ENCODE measurements at regions not wholly inside any gene's neighbourhood (a gene's known extent, or its start where the extent isn't known, plus 50 kb on each side); places are given as distances from the start of the nearest gene placed in this dataset.

DNA sequence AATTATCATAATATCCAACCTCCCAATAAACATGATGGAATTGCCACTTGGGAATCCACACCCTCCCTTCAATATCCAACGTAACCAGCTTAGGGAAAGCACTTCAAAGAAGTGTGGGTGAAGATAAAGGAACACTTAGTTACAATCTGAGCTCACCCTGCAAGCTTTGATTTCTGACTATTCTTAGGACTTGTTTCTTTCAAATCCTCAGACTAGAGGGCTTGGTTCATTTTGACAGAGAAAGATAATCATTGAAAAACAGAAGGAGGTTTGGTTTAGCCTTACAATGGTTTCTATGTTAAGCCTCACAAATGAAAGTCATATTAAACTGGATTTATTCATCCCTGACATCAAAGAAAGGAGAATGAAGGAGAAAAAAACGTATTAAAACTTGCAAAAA lies 57.9 kb upstream of the SYT13 start:
- Histone ChIP-seq H3K36me3 (replicated peaks in 1 of 2) (no peaks in the 10 kb centered on the region), H3K27ac (no peak overlapping the region), H3K9me3 (replicated peaks in 1 of 3) (no peaks in the 10 kb centered on the region), H3K27me3 (no peaks in the 10 kb centered on the region), H3K4me1 (replicated peaks in 1 of 2) (peaks cover 0 to 7% of the 10 kb centered on the region in 2 donors), H3K4me3 (no peak overlapping the region)
- TF ChIP-seq POLR2A (IDR thresholded peaks at IDR 0.05) = no peak
- TF ChIP-seq, protein P1, sequence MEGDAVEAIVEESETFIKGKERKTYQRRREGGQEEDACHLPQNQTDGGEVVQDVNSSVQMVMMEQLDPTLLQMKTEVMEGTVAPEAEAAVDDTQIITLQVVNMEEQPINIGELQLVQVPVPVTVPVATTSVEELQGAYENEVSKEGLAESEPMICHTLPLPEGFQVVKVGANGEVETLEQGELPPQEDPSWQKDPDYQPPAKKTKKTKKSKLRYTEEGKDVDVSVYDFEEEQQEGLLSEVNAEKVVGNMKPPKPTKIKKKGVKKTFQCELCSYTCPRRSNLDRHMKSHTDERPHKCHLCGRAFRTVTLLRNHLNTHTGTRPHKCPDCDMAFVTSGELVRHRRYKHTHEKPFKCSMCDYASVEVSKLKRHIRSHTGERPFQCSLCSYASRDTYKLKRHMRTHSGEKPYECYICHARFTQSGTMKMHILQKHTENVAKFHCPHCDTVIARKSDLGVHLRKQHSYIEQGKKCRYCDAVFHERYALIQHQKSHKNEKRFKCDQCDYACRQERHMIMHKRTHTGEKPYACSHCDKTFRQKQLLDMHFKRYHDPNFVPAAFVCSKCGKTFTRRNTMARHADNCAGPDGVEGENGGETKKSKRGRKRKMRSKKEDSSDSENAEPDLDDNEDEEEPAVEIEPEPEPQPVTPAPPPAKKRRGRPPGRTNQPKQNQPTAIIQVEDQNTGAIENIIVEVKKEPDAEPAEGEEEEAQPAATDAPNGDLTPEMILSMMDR (IDR thresholded peaks at IDR 0.05) = no peak
- intact Hi-C loops (cut with DNase I) = no loop called here
- WGBS, 4 donors = 41 to 51% (median 46%) methylated on average over 2 of the region's 2 CpGs
- no peak for DNase-seq

DNA sequence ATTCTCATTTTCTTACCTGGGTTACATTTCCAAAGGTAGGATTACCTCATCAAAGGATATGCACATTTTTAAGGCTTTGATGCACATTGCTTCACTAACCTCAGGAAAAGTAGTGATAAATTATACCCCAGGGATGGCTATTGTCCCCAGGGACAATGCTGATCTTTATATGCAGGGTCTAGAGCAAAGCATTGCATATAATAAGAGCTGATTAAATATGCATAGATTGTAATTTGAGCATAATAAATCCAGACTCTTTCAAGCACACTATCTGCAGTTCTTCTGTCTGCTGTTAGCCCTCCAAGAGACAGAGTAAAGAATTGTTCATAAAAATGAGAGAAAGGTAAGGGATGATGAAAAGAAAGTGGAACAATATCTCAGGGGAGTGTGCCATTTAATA lies 57.3 kb upstream of the SYT13 start:
- DNase-seq = no peak
- no peaks in the 10 kb centered on the region for H3K36me3 ChIP-seq (replicated peaks in 1 of 2)
- H3K27ac ChIP-seq = no peak overlapping the region
- no peak overlapping the region for H3K4me3 ChIP-seq
- intact Hi-C loops (cut with DNase I) = no loop called here
- H3K27me3 ChIP-seq = no peaks in the 10 kb centered on the region
- TF ChIP-seq POLR2A (IDR thresholded peaks at IDR 0.05) = no peak
- TF ChIP-seq, protein P1 (IDR thresholded peaks at IDR 0.05) = no peak
- no peaks in the 10 kb centered on the region for H3K9me3 ChIP-seq (replicated peaks in 1 of 3)
- H3K4me1 ChIP-seq (replicated peaks in 1 of 2) = peaks cover 0 to 7% of the 10 kb centered on the region in 2 donors

DNA sequence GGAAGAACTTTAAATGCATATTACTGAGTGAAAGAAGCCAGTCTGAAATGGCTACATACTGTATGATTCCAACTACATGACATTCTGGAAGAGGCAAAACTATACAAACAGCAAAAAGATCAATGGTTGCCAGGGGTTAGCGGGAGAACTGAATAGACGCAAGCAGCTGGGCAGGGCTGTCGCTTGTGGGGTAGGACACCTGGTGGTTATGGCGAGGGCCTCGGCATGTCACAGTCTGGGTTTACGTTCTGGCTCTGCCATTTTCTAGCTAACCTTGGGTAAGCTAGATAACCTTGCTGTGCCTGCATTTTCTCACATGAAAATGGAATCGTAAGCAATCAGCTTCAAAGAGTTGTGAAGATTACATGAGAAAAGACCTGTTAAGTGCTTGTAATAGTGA lies 55.2 kb upstream of the SYT13 start:
- H3K27me3 ChIP-seq = no peaks in the 10 kb centered on the region
- H3K4me3 ChIP-seq = no peak overlapping the region
- DNase-seq = no peak
- H3K27ac ChIP-seq = no peak overlapping the region
- intact Hi-C loops (cut with DNase I) = no loop called here
- TF ChIP-seq, protein P1 (IDR thresholded peaks at IDR 0.05) = no peak
- TF ChIP-seq POLR2A (IDR thresholded peaks at IDR 0.05) = no peak
- WGBS, 4 donors = 88 to 93% (median 91%) methylated on average over 7 of the region's 7 CpGs
- peaks cover 0 to 7% of the 10 kb centered on the region in 2 donors for H3K4me1 ChIP-seq (replicated peaks in 1 of 2)
- H3K9me3 ChIP-seq (replicated peaks in 1 of 3) = no peaks in the 10 kb centered on the region
- no peaks in the 10 kb centered on the region for H3K36me3 ChIP-seq (replicated peaks in 1 of 2)

DNA sequence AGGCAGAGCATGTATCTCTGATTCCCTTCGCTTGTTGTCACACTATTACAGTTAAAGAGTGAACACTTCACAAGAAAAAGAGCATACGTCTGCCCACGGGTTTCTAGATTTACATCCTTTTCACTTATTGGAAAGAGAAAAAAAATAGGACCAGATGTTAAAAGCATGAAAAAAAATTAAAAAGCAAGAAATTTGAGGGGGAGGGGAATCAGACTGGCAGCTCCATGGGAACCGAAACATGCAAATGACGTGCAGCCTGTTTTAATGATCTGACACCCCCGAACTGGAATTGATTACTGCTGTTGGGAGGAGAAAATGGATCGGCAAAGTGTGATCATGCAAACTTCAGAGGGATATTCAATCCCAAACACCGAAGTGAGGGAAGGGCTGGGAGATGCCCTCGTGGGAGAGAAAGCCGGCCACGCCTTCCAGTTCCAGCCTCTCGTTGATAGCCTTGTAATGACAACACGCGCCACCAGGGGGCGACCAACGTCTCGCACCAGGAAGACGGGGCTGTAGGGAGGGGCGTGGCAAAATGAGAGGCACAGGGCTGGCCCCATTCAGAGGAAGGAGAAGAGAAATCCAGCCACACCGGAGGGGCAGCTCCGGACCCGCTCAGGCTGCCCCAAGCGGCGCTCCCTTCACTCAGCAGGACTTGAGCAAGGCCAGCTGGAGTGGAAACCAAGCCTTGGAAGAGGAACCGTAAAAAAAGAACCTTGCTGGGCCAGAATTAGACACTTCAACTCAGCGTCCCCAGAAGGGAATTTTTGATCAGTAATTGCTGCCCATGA lies 53.8 kb upstream of the SYT13 start:
- Histone ChIP-seq H3K27me3 (no peaks in the 10 kb centered on the region), H3K27ac (no peak overlapping the region), H3K4me3 (peak overlapping the region in 1 of 4 donors; percentile 39), H3K36me3 (replicated peaks in 1 of 2) (no peaks in the 10 kb centered on the region), H3K9me3 (replicated peaks in 1 of 3) (no peaks in the 10 kb centered on the region), H3K4me1 (replicated peaks in 1 of 2) (peaks cover 0 to 7% of the 10 kb centered on the region in 2 donors)
- WGBS, 4 donors = 13 to 18% (median 14%) methylated on average over 22 to 26 of the region's 26 CpGs
- DNase-seq = peak; percentile 91 to 98 (median 95)
- intact Hi-C loops (cut with DNase I) = no loop called here
- TF ChIP-seq POLR2A (IDR thresholded peaks at IDR 0.05) = no peak
- TF ChIP-seq, protein P1 (IDR thresholded peaks at IDR 0.05) = peak; percentile 87 to 94 (median 91)
